HCT116 (cell line): ENCODE measurements at regions not wholly inside any gene's neighbourhood (a gene's known extent, or its start where the extent isn't known, plus 50 kb on each side); places are given as distances from the start of the nearest gene placed in this dataset.

Experiments used
- ATAC-seq: fragments of 200-7000 bp; cut with Tn5 transposase; 2 replicates; pipeline ENCODE4 v1.9.1; 2020; ENCODE audit warnings: mild to moderate bottlenecking, moderate library complexity
- BruUV-seq: library from RNA; stranded (reverse); fragments of 400-500 nt; replicated peaks from 2 replicates; lab custom pipeline; 2021; lab: Mats Ljungman, UMichigan
- CTCF ChIA-PET: fragments of 300-600 bp; sonication (Branson Sonifier 250); formaldehyde crosslinking; loops from one replicate; lab custom pipeline; 2021; ENCODE audit warnings: antibody characterized with exemption; lab: Charles Lee
- POLR2A ChIA-PET: fragments of 300-600, 350-600 bp; sonication (Branson Sonifier 250); formaldehyde crosslinking; loops from one replicate; lab custom pipeline; 2021; ENCODE audit warnings: antibody characterized with exemption; lab: Charles Lee
- RAD21 ChIA-PET, 2 experiments: fragments of 300-600 bp; sonication (Branson Sonifier 250); formaldehyde crosslinking; loops; one replicate each; lab custom pipeline; 2023; ENCODE audit warnings: low total read pairs in 2 of 2; ENCODE audit not compliant: uncharacterized antibody in 2 of 2, unreplicated experiment in 2 of 2, low non-redundant PET in 1 of 2; lab: Charles Lee
- DNase-seq: peaks from one replicate; pipeline ENCODE4 v3.0.0-alpha.2; 2010; ENCODE audit warnings: low read depth, low spot score
- H2AFZ ChIP-seq: fragments of 200-600 bp; shearing (Covaris generic), sonication (generic); 2 replicates; pipeline ENCODE4 v1.6.1; 2017; ENCODE audit warnings: low read depth, mixed run types, mixed read lengths, antibody characterized with exemption, low read length; ENCODE audit not compliant: poor library complexity, severe bottlenecking
- H3K27ac ChIP-seq: 2 replicates; pipeline ENCODE4 v1.5.1; 2012; ENCODE audit warnings: low read depth, low read length
- H3K27me3 ChIP-seq: fragments of 200-600 bp; sonication (generic); 2 replicates; pipeline ENCODE4 v1.6.1; 2016; ENCODE audit warnings: mixed run types, low read length, mixed read lengths; ENCODE audit not compliant: insufficient read depth
- H3K36me3 ChIP-seq, 2 experiments: fragments of 200-500 bp in 1 of 2; fragments of 200-600 bp in 1 of 2; sonication (Bioruptor generic) in 1 of 2; sonication (generic) in 1 of 2; 2 replicates each; pipeline versions ENCODE4 v1.5.1 to v1.6.1; 2014 to 2016; ENCODE audit warnings: low read length in 2 of 2, inconsistent platforms in 1 of 2, mixed read lengths in 1 of 2, mixed run types in 1 of 2; ENCODE audit not compliant: insufficient read depth in 2 of 2, control insufficient read depth in 1 of 2
- H3K4me1 ChIP-seq, 2 experiments: fragments of 200-600 bp in 1 of 2; sonication (generic) in 1 of 2; 2 replicates each; pipeline versions ENCODE4 v1.5.1 to v1.6.1; 2012 to 2017; ENCODE audit warnings: low read length in 2 of 2, inconsistent platforms in 1 of 2, mild to moderate bottlenecking in 1 of 2, mixed read lengths in 1 of 2, mixed run types in 1 of 2, moderate library complexity in 1 of 2; ENCODE audit not compliant: insufficient read depth in 2 of 2, control insufficient read depth in 1 of 2
- H3K4me2 ChIP-seq: fragments of 200-600 bp; sonication (generic); 2 replicates; pipeline ENCODE4 v1.6.1; 2017; ENCODE audit warnings: mixed run types, low read length, mixed read lengths
- H3K4me3 ChIP-seq, 2 experiments: fragments of 200-600 bp in 1 of 2; sonication (generic) in 1 of 2; replicated peaks in 1 of 2; 2 replicates each; pipeline ENCODE4 v1.5.1; 2011 to 2016; ENCODE audit warnings: low read length in 2 of 2, control low read depth in 1 of 2, low read depth in 1 of 2, mild to moderate bottlenecking in 1 of 2, mixed read lengths in 1 of 2, mixed run types in 1 of 2
- H3K79me2 ChIP-seq: fragments of 200-600 bp; sonication (generic); 2 replicates; pipeline ENCODE4 v1.6.1; 2017; ENCODE audit warnings: mild to moderate bottlenecking, mixed run types, low read length, moderate library complexity, mixed read lengths; ENCODE audit not compliant: insufficient read depth
- H3K9ac ChIP-seq: fragments of 200-600 bp; sonication (generic); 2 replicates; pipeline ENCODE4 v1.6.1; 2016; ENCODE audit warnings: low read length, mixed read lengths
- H3K9me2 ChIP-seq: fragments of 200-600 bp; sonication (generic), shearing (Covaris generic); 2 replicates; pipeline ENCODE4 v1.6.1; 2017; ENCODE audit warnings: mixed run types, mild to moderate bottlenecking, moderate library complexity; ENCODE audit not compliant: insufficient read depth
- H3K9me3 ChIP-seq, 2 experiments: fragments of 200-500 bp in 1 of 2; fragments of 200-600 bp in 1 of 2; sonication (Bioruptor generic) in 1 of 2; sonication (generic) in 1 of 2; 2 replicates each; pipeline ENCODE4 v1.6.1; 2014 to 2017; ENCODE audit warnings: low read length in 2 of 2, mixed read lengths in 2 of 2, inconsistent platforms in 1 of 2, low read depth in 1 of 2, mild to moderate bottlenecking in 1 of 2, mixed run types in 1 of 2, moderate library complexity in 1 of 2; ENCODE audit not compliant: control insufficient read depth in 1 of 2, insufficient read depth in 1 of 2
- H4K20me1 ChIP-seq: fragments of 200-600 bp; sonication (generic), shearing (Covaris generic); 2 replicates; pipeline ENCODE4 v1.6.1; 2017; ENCODE audit warnings: mixed run types, mild to moderate bottlenecking, moderate library complexity; ENCODE audit not compliant: insufficient read depth
- ATF3 ChIP-seq: IDR thresholded peaks from 2 replicates; pipeline ENCODE4 v1.6.1; 2012
- ELF1 ChIP-seq: IDR thresholded peaks from 2 replicates; pipeline ENCODE4 v1.6.1; 2012; ENCODE audit warnings: low read depth, borderline replicate concordance
- EZH2phosphoT487 ChIP-seq: fragments of 200-600 bp; IDR thresholded peaks from 2 replicates; pipeline ENCODE4 v1.6.1; 2018; ENCODE audit warnings: antibody characterized with exemption, borderline replicate concordance
- FOSL1 ChIP-seq: IDR thresholded peaks from 2 replicates; pipeline ENCODE4 v1.6.1; 2012; ENCODE audit warnings: low read depth
- RAD21 ChIP-seq: IDR thresholded peaks from 2 replicates; pipeline ENCODE4 v1.6.1; 2012; ENCODE audit warnings: low read depth, mild to moderate bottlenecking
- REST ChIP-seq: IDR thresholded peaks from 2 replicates; pipeline ENCODE4 v1.6.1; 2012; ENCODE audit warnings: low read depth
- SIN3A ChIP-seq: IDR thresholded peaks from 2 replicates; pipeline ENCODE4 v1.6.1; 2012; ENCODE audit warnings: low read depth
- SRF ChIP-seq: IDR thresholded peaks from 2 replicates; pipeline ENCODE4 v1.6.1; 2012; ENCODE audit warnings: low read depth
- intact Hi-C: fragments of 100-400 bp; cut with micrococcal nuclease; formaldehyde crosslinking; loops from 2 replicates; pipeline ENCODE4 v1.10.0; 2022

GRCh38 chr5:32973646-32974045, 262.5 kb downstream of the NPR3 start:
- Histone ChIP-seq H3K9me2 (no peaks in the 10 kb centered on the region), H3K27ac (no peak overlapping the region), H3K4me1 (no peaks in the 10 kb centered on the region), H3K79me2 (no peaks in the 10 kb centered on the region), H3K9ac (no peak overlapping the region), H3K4me3 (no peak overlapping the region)
- no TSS peak for BruUV-seq
- ChIA-PET POLR2A (no interaction called here), CTCF (no interaction called here)
- intact Hi-C loops = no loop called here
- DNase-seq = no peak
- no peak for TF ChIP-seq FOSL1
- TF ChIP-seq EZH2phosphoT487 = no peak
- TF ChIP-seq ATF3 = no peak
- no peak for TF ChIP-seq SIN3A
- TF ChIP-seq ELF1 = no peak
- TF ChIP-seq SRF = no peak
- TF ChIP-seq RAD21 = no peak
- TF ChIP-seq REST = no peak
- TF ChIP-seq, all 23 proteins: peak for 0
- Histone ChIP-seq H3K4me2 (no peak overlapping the region), H2AFZ (no peak overlapping the region), H3K9me3 (no peaks in the 10 kb centered on the region), H3K27me3 (no peaks in the 10 kb centered on the region), H3K36me3 (no peaks in the 10 kb centered on the region), H4K20me1 (no peaks in the 10 kb centered on the region)
- no peak for ATAC-seq
- RAD21 ChIA-PET = no interaction called here
